K562 (cell line): ENCODE measurements at regions not wholly inside any gene's neighbourhood (a gene's known extent, or its start where the extent isn't known, plus 50 kb on each side); places are given as distances from the start of the nearest gene placed in this dataset.

Experiments used
- FOS ChIP-seq: IDR thresholded peaks from 3 replicates; pipeline ENCODE4 v1.6.1; 2011; ENCODE audit not compliant: insufficient read length; ENCODE audit errors: extremely low read depth
- JUN ChIP-seq, 2 experiments: sonication (generic) in 1 of 2; formaldehyde crosslinking in 1 of 2; IDR thresholded peaks; 2 replicates each; pipeline versions ENCODE4 v1.6.1 to v1.8.0; 2012 to 2022; ENCODE audit warnings: borderline replicate concordance in 2 of 2, mild to moderate bottlenecking in 2 of 2, improper control_type of control experiment in 1 of 2, low read depth in 1 of 2, low read length in 1 of 2, missing genetic modification reagents in 1 of 2
- POLR2AphosphoS5 ChIP-seq: IDR thresholded peaks from 2 replicates; pipeline ENCODE4 v1.6.1; 2011; ENCODE audit warnings: mild to moderate bottlenecking, low read depth, low read length, moderate library complexity; ENCODE audit not compliant: control insufficient read depth, insufficient read depth
- POU5F1 ChIP-seq: fragments of 150-350 bp; IDR thresholded peaks from 2 replicates; pipeline ENCODE4 v1.6.1; 2014; ENCODE audit warnings: borderline replicate concordance, low read length, low read depth, mild to moderate bottlenecking; ENCODE audit not compliant: partially characterized antibody
- RFX5 ChIP-seq: IDR thresholded peaks from 2 replicates; pipeline ENCODE4 v1.6.1; 2011; ENCODE audit warnings: low read depth, mild to moderate bottlenecking, improper control_type of control experiment, low read length
- SRF ChIP-seq, 2 experiments: fragments of 250-450, 450-650 bp in 1 of 2; sonication (Bioruptor Pico) in 1 of 2; sonication (generic) in 1 of 2; formaldehyde crosslinking; IDR thresholded peaks; 2 replicates each; pipeline versions ENCODE4 v1.5.0 to v1.5.1; 2020 to 2022; ENCODE audit warnings: mild to moderate bottlenecking in 1 of 2, missing genetic modification reagents in 1 of 2
- ZEB2 ChIP-seq: fragments of 450-650 bp; IDR thresholded peaks from 2 replicates; pipeline ENCODE4 v1.6.1; 2016
- TF ChIP-seq, protein P1 (sequence below): fragments of 250-450 bp; sonication (Bioruptor Pico); IDR thresholded peaks from 2 replicates; pipeline ENCODE4 v1.8.0; 2021; ENCODE audit warnings: moderate library complexity, mild to moderate bottlenecking, inconsistent platforms

- TF ChIP-seq RFX5: no peak
- TF ChIP-seq FOS: no peak
- no peak for TF ChIP-seq POU5F1
- TF ChIP-seq SRF (CRISPR knock-in tag; IDR thresholded peaks at IDR 0.05): no peak
- TF ChIP-seq, protein P1, sequence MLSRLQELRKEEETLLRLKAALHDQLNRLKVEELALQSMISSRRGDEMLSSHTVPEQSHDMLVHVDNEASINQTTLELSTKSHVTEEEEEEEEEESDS (CRISPR knock-in tag): no peak
- TF ChIP-seq JUN (IDR thresholded peaks at IDR 0.05; ENCODE audit: borderline replicate concordance, low read depth, low read length): no peak
- no peak for TF ChIP-seq JUN (CRISPR knock-in tag; IDR thresholded peaks at IDR 0.05; ENCODE audit: borderline replicate concordance)
- no peak for TF ChIP-seq POLR2AphosphoS5
- no peak for TF ChIP-seq ZEB2
These were observed 1053.7 kb upstream of the SPRY2 start for GRCh38 chr13:81394640-81395039.
